Gastrocnemius medialis (tissue), 4 donors: ENCODE measurements at regions not wholly inside any gene's neighbourhood (a gene's known extent, or its start where the extent isn't known, plus 50 kb on each side); places are given as distances from the start of the nearest gene placed in this dataset.

ENCODE experiments used
- ATAC-seq, 2 donors: fragments of 150-250 bp; one replicate each; pipeline ENCODE4 v1.9.1; 2016
- DNase-seq, 2 donors: peaks; one replicate each; pipeline ENCODE4 v3.0.0-alpha.2; 2019
- H3K27ac ChIP-seq, 4 donors: fragments of 200-600 bp; sonication (generic); 1 replicate in 1 of 4; 2 replicates in 3 of 4; pipeline ENCODE4 v1.5.1; 2016 to 2018; ENCODE audit warnings: mild to moderate bottlenecking in 2 of 4, moderate library complexity in 1 of 4
- H3K27me3 ChIP-seq, 3 donors: fragments of 200-600 bp; sonication (generic) in 2 of 3; 1 replicate in 1 of 3; 2 replicates in 2 of 3; pipeline versions ENCODE4 v1.5.1 to v1.6.0; 2016 to 2019; ENCODE audit warnings: mild to moderate bottlenecking in 1 of 3, moderate library complexity in 1 of 3
- H3K36me3 ChIP-seq, 2 donors: fragments of 200-600 bp; sonication (generic) in 1 of 2; one replicate each; pipeline ENCODE4 v1.5.1; 2017 to 2018
- H3K4me1 ChIP-seq, 2 donors: fragments of 200-600 bp; sonication (generic) in 1 of 2; one replicate each; pipeline ENCODE4 v1.5.1; 2016 to 2017; ENCODE audit warnings: mild to moderate bottlenecking in 2 of 2
- H3K4me3 ChIP-seq, 4 donors: fragments of 200-600 bp; sonication (generic) in 3 of 4; 1 replicate in 1 of 4; 2 replicates in 3 of 4; pipeline ENCODE4 v1.5.1; 2016 to 2019; ENCODE audit warnings: mild to moderate bottlenecking in 2 of 4
- H3K9me3 ChIP-seq, 3 donors: fragments of 200-600 bp; sonication (generic) in 2 of 3; 1 replicate in 1 of 3; 2 replicates in 2 of 3; pipeline ENCODE4 v1.5.1; 2016 to 2019
- POLR2A ChIP-seq, 2 donors: fragments of 450-650 bp; IDR thresholded peaks; one replicate each; pipeline ENCODE4 v1.6.1; 2017; ENCODE audit warnings: antibody characterized with exemption in 2 of 2, mild to moderate bottlenecking in 2 of 2, moderate library complexity in 2 of 2
- in situ Hi-C, 4 donors: fragments of 200-750 bp; cut with MboI; loops; one replicate each; pipeline versions ENCODE4 v1.15.0 to v1.8.0; 2017; ENCODE audit warnings: low sequenced_read_pairs in 4 of 4
- intact Hi-C: fragments of 100-400 bp; cut with DNase I; formaldehyde crosslinking; loops from one replicate; pipeline ENCODE4 v1.15.1; 2023; ENCODE audit warnings: low total_unique reads
- TF ChIP-seq, protein P1 (sequence below), 5 experiments: fragments of 450-650 bp in 3 of 5; fragments of 200-600 bp in 2 of 5; sonication (generic) in 2 of 5; IDR thresholded peaks in 4 of 5; conservative IDR thresholded peaks in 1 of 5; 1 replicate in 4 of 5; 2 replicates in 1 of 5; pipeline ENCODE4 v1.5.1; 2016 to 2019; ENCODE audit warnings: antibody characterized with exemption in 5 of 5, mild to moderate bottlenecking in 3 of 5, moderate library complexity in 3 of 5

DNA sequence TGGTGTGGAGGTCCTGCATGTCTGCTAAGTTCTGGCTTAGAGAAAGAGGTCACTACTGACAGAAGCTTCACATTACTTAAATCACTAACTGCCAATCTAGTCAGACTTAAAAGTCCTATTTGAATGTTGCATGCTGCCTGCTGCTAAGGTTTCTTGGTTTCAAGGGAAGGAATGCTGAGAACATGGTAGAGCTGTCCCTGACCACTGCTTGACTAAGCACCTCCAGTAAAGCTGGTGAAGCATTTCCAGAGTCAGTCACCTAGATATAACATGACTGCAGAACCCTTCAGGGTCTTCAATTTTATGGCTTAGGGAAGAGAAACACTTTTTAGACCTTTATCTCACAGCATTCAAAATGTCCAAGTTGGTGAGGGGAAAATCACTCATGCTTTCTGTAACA lies 2178.3 kb upstream of the PIK3C3 start:
- ATAC-seq, result no peak

DNA sequence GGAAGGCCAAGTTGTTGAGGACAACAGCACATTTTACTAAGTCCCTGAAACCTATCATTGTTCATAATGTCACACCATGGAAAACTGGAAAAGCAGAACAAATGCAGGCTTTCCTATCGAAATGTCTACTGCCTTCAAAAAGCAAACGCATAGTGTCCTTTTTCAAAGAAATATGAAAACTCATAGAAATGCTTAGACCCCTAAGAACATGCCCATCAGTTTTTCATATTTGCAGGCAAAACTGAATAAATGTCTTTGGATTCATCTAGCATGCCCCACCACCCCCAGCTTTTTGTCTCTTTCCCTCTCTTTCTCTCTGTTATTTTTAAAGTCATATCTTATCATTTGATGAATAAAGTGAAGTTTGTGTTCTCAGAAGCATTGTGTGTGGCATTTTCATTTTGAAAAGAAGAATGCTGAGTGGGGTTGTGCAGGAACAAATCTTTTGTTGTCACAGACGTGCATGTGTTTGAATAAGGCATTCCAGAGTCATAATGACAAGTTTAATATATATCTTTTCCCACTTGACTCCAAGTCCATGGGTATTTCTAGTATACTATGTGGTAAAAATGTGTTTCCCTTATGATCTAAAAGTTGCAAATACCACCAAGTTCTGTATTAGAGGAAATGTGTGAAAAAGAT lies 2180.0 kb upstream of the PIK3C3 start:
- no peak for ATAC-seq
- no peak overlapping the region for H3K4me3 ChIP-seq
- TF ChIP-seq, protein P1, sequence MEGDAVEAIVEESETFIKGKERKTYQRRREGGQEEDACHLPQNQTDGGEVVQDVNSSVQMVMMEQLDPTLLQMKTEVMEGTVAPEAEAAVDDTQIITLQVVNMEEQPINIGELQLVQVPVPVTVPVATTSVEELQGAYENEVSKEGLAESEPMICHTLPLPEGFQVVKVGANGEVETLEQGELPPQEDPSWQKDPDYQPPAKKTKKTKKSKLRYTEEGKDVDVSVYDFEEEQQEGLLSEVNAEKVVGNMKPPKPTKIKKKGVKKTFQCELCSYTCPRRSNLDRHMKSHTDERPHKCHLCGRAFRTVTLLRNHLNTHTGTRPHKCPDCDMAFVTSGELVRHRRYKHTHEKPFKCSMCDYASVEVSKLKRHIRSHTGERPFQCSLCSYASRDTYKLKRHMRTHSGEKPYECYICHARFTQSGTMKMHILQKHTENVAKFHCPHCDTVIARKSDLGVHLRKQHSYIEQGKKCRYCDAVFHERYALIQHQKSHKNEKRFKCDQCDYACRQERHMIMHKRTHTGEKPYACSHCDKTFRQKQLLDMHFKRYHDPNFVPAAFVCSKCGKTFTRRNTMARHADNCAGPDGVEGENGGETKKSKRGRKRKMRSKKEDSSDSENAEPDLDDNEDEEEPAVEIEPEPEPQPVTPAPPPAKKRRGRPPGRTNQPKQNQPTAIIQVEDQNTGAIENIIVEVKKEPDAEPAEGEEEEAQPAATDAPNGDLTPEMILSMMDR (IDR thresholded peaks at IDR 0.05 in 4 of 5, conservative IDR thresholded peaks at IDR 0.05 in 1 of 5), result no peak
- TF ChIP-seq POLR2A (IDR thresholded peaks at IDR 0.05), result no peak
- DNase-seq, result no peak
- no peaks in the 10 kb centered on the region for H3K4me1 ChIP-seq
- H3K9me3 ChIP-seq, result no peaks in the 10 kb centered on the region
- intact Hi-C loops, result no loop called here
- in situ Hi-C loops, result loop anchor here in 1 of 4 donors (25.0 kb wide), 1 partner anchor 87 kb away; no protein-coding TSS in a partner anchor
- no peaks in the 10 kb centered on the region for H3K36me3 ChIP-seq
- no peaks in the 10 kb centered on the region for H3K27me3 ChIP-seq
- no peak overlapping the region for H3K27ac ChIP-seq

More for the DNA sequence above, 2178.3 kb upstream of the PIK3C3 start:
- no peak overlapping the region for H3K27ac ChIP-seq
- no peaks in the 10 kb centered on the region for H3K4me1 ChIP-seq
- no peak overlapping the region for H3K4me3 ChIP-seq
- in situ Hi-C loops (no loop called here), intact Hi-C loops (no loop called here)
- H3K9me3 ChIP-seq, result no peaks in the 10 kb centered on the region
- no peaks in the 10 kb centered on the region for H3K36me3 ChIP-seq
- TF ChIP-seq POLR2A (IDR thresholded peaks at IDR 0.05), result no peak
- TF ChIP-seq, protein P1 (IDR thresholded peaks at IDR 0.05 in 4 of 5, conservative IDR thresholded peaks at IDR 0.05 in 1 of 5), result no peak
- no peak for DNase-seq
- no peaks in the 10 kb centered on the region for H3K27me3 ChIP-seq

DNA sequence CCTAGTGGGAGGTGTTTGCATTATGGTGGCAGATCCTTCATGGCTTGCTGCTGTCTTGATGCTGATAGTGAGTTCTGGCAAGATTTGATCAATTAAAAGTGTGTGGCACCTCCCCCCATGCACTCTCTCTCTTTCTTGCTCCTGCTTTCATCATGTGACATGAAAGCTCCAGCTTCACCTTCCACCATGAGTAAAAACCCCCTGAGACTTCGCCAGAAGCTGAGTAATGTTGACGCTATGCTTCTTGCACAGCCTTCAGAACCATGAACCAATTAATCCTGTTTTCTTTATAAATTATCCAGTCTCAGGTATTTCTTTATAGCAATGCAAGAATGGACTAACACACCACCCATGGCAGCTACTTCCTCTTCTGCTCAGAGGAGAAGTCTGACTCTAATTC lies 2181.4 kb upstream of the PIK3C3 start:
- intact Hi-C loops (no loop called here), in situ Hi-C loops (loop anchor here in 1 of 4 donors (25.0 kb wide), 1 partner anchor 89 kb away; no protein-coding TSS in a partner anchor)
- Histone ChIP-seq H3K4me1 (no peaks in the 10 kb centered on the region), H3K4me3 (no peak overlapping the region), H3K27me3 (no peaks in the 10 kb centered on the region), H3K27ac (no peak overlapping the region), H3K9me3 (no peaks in the 10 kb centered on the region), H3K36me3 (no peaks in the 10 kb centered on the region)
- TF ChIP-seq, protein P1 (IDR thresholded peaks at IDR 0.05 in 4 of 5, conservative IDR thresholded peaks at IDR 0.05 in 1 of 5), result no peak
- TF ChIP-seq POLR2A (IDR thresholded peaks at IDR 0.05), result no peak
- no peak for ATAC-seq
- DNase-seq, result no peak

DNA sequence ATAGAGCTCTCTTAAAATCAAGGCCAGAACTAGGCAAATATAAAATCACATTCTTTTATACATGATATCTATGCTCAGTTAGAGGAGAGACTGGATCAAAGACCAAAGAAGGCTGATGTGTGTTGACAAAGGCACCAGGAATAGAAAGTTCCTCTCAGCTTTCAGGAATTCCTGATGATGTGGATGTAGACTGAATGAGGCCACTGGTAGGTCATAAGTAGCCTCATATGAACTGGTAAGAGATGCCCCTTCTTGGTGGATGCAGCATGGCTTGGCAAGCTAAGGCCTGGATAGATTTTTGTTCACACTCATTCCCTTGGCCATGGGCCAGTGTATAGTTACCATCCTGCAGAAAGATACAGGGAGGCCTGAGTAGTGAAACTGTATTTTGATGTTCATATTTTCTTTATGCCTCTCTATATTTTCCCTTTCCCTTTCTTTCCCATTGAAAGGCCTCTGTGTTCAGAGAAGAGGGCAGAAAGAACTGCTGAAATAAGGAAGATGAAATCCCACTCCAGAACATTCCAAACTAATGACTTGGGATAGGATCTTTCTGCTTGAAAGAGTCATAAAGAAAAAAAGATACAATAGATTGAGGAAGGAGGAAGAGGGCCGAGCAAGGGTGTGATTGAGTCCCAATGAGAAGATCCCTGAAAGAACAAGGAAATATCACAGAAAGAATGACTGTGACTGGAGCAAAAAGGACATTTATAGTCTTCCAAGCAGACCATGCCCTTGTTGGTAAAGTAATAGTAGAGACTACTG lies 2182.7 kb upstream of the PIK3C3 start:
- H3K9me3 ChIP-seq, result no peaks in the 10 kb centered on the region
- H3K4me3 ChIP-seq, result no peak overlapping the region
- H3K27me3 ChIP-seq, result no peaks in the 10 kb centered on the region
- intact Hi-C loops, result no loop called here
- in situ Hi-C loops, result loop anchor here in 1 of 4 donors (25.0 kb wide), 1 partner anchor 90 kb away; no protein-coding TSS in a partner anchor
- no peaks in the 10 kb centered on the region for H3K36me3 ChIP-seq
- TF ChIP-seq, protein P1 (IDR thresholded peaks at IDR 0.05 in 4 of 5, conservative IDR thresholded peaks at IDR 0.05 in 1 of 5), result no peak
- no peak for TF ChIP-seq POLR2A (IDR thresholded peaks at IDR 0.05)
- DNase-seq, result no peak
- H3K4me1 ChIP-seq, result no peaks in the 10 kb centered on the region
- no peak overlapping the region for H3K27ac ChIP-seq
- ATAC-seq, result no peak
